A549 (cell line): ENCODE measurements at regions not wholly inside any gene's neighbourhood (a gene's known extent, or its start where the extent isn't known, plus 50 kb on each side); places are given as distances from the start of the nearest gene placed in this dataset.

Experiments used
- ATAC-seq, 2 experiments: fragments of 200-7000 bp in 1 of 2; fragments of >200 bp in 1 of 2; cut with Nextera tagmentation in 1 of 2; cut with Tn5 transposase in 1 of 2; 3 replicates each; pipeline versions ENCODE4 v1.8.0 to v1.9.1; 2018 to 2020; ENCODE audit warnings: mild to moderate bottlenecking in 1 of 2, moderate library complexity in 1 of 2
- CTCF ChIA-PET: fragments of 300-600 bp; sonication (Branson Sonifier 250); formaldehyde crosslinking; extraction: SDS; loops from one replicate; lab custom pipeline; 2021; ENCODE audit warnings: antibody characterized with exemption, inconsistent platforms; lab: Yijun Ruan, JAX
- POLR2A ChIA-PET: fragments of 350-600 bp; formaldehyde crosslinking; extraction: SDS; loops from one replicate; lab custom pipeline; 2021; ENCODE audit warnings: antibody characterized with exemption, inconsistent platforms; lab: Yijun Ruan, JAX
- DNase-seq, 2 experiments: peaks; one replicate each; pipeline versions ENCODE4 v3.0.0 to v3.0.0-alpha.2; 2011 to 2016; ENCODE audit warnings: low read depth in 1 of 2, low spot score in 1 of 2
- FAIRE-seq: peaks from 2 replicates; lab custom pipeline; 2011; peaks lifted over from hg19 to GRCh38; lab: Jason Lieb, UNC
- H3K27ac ChIP-seq, 2 experiments: fragments of >200 bp; sonication (Bioruptor Twin); formaldehyde crosslinking; 3 replicates each; pipeline ENCODE4 v1.5.1; 2016 to 2017
- H3K4me1 ChIP-seq: fragments of >200 bp; sonication (Bioruptor Twin); formaldehyde crosslinking; 3 replicates; pipeline ENCODE4 v1.6.1; 2016
- H3K4me2 ChIP-seq: fragments of >200 bp; sonication (Bioruptor Twin); formaldehyde crosslinking; 3 replicates; pipeline ENCODE4 v1.6.1; 2016
- H3K4me3 ChIP-seq: fragments of >200 bp; sonication (Bioruptor Twin); formaldehyde crosslinking; 3 replicates; pipeline ENCODE4 v1.5.1; 2016
- H3K9me3 ChIP-seq: fragments of >200 bp; sonication (Bioruptor Twin); formaldehyde crosslinking; 3 replicates; pipeline ENCODE4 v1.6.1; 2016
- ATOH8 ChIP-seq: fragments of 250-450 bp; sonication (Bioruptor Pico); IDR thresholded peaks from 2 replicates; pipeline ENCODE4 v1.5.0; 2020; ENCODE audit warnings: low read depth, mild to moderate bottlenecking, moderate library complexity
- CBX2 ChIP-seq: fragments of 200-600 bp; sonication (generic); IDR thresholded peaks from 2 replicates; pipeline ENCODE4 v1.6.1; 2016; ENCODE audit warnings: low read depth, mild to moderate bottlenecking, borderline replicate concordance
- CBX8 ChIP-seq: fragments of 200-600 bp; sonication (generic); IDR thresholded peaks from 2 replicates; pipeline ENCODE4 v1.6.1; 2016
- CEBPB ChIP-seq, 2 experiments: fragments of >200 bp in 1 of 2; sonication (Bioruptor Twin) in 1 of 2; formaldehyde crosslinking in 1 of 2; IDR thresholded peaks; 2 replicates each; pipeline ENCODE4 v1.6.1; 2012 to 2016
- CHD4 ChIP-seq: fragments of 200-600 bp; sonication (generic); IDR thresholded peaks from 2 replicates; pipeline ENCODE4 v1.6.1; 2016; ENCODE audit warnings: antibody characterized with exemption, mild to moderate bottlenecking, borderline replicate concordance
- CTCF ChIP-seq: fragments of >200 bp; sonication (Bioruptor Twin); formaldehyde crosslinking; IDR thresholded peaks from 3 replicates; pipeline ENCODE4 v1.5.1; 2016
- EHMT2 ChIP-seq: fragments of 200-600 bp; sonication (generic); IDR thresholded peaks from 2 replicates; pipeline ENCODE4 v1.6.1; 2016; ENCODE audit warnings: antibody characterized with exemption, low read depth, mild to moderate bottlenecking, moderate library complexity
- FOSB ChIP-seq: fragments of 250-450 bp; sonication (Bioruptor Pico); IDR thresholded peaks from 2 replicates; pipeline ENCODE4 v1.5.0; 2020; ENCODE audit warnings: mild to moderate bottlenecking, moderate library complexity
- FOXS1 ChIP-seq: fragments of 250-450 bp; sonication (Bioruptor Pico); IDR thresholded peaks from 2 replicates; pipeline ENCODE4 v1.5.0; 2020; ENCODE audit warnings: mild to moderate bottlenecking, moderate library complexity
- GATA3 ChIP-seq: IDR thresholded peaks from 2 replicates; pipeline ENCODE4 v1.6.1; 2012; ENCODE audit warnings: borderline replicate concordance
- HDAC2 ChIP-seq: fragments of 200-600 bp; sonication (generic); IDR thresholded peaks from 2 replicates; pipeline ENCODE4 v1.6.1; 2016
- HES2 ChIP-seq: fragments of >200 bp; sonication (Bioruptor Twin); formaldehyde crosslinking; IDR thresholded peaks from 2 replicates; pipeline ENCODE4 v1.6.1; 2016
- HOXA7 ChIP-seq: fragments of 250-450 bp; sonication (Bioruptor Pico); IDR thresholded peaks from 2 replicates; pipeline ENCODE4 v1.5.0; 2020; ENCODE audit warnings: mild to moderate bottlenecking, moderate library complexity
- HOXB5 ChIP-seq: fragments of 250-450 bp; sonication (Bioruptor Pico); IDR thresholded peaks from 2 replicates; pipeline ENCODE4 v1.5.0; 2020; ENCODE audit warnings: mild to moderate bottlenecking, moderate library complexity
- JUN ChIP-seq, 2 experiments: fragments of >200 bp; sonication (Bioruptor Twin); formaldehyde crosslinking; IDR thresholded peaks; 2 replicates in 1 of 2; 3 replicates in 1 of 2; pipeline ENCODE4 v1.6.1; 2016 to 2017
- KDM1A ChIP-seq: fragments of 200-600 bp; sonication (generic); IDR thresholded peaks from 2 replicates; pipeline ENCODE4 v1.6.1; 2016; ENCODE audit warnings: low read depth, mild to moderate bottlenecking
- NFE2L2 ChIP-seq: fragments of 150-350 bp; conservative IDR thresholded peaks from 2 replicates; pipeline ENCODE4 v1.6.1; 2014; ENCODE audit warnings: low read length
- NPAS2 ChIP-seq: fragments of 250-450 bp; sonication (Bioruptor Pico); IDR thresholded peaks from 2 replicates; pipeline ENCODE4 v1.8.0; 2022; ENCODE audit warnings: mild to moderate bottlenecking, moderate library complexity, borderline replicate concordance
- PHF8 ChIP-seq: fragments of 200-600 bp; sonication (generic); IDR thresholded peaks from 2 replicates; pipeline ENCODE4 v1.6.1; 2016; ENCODE audit warnings: low read depth, mild to moderate bottlenecking, antibody characterized with exemption, moderate library complexity, borderline replicate concordance
- POLR2A ChIP-seq: IDR thresholded peaks from 2 replicates; pipeline ENCODE4 v1.6.1; 2012; ENCODE audit warnings: mild to moderate bottlenecking, low read length
- RARB ChIP-seq: fragments of 250-450 bp; sonication (Bioruptor Pico); IDR thresholded peaks from 2 replicates; pipeline ENCODE4 v1.8.0; 2021; ENCODE audit warnings: mild to moderate bottlenecking, moderate library complexity
- RCOR1 ChIP-seq: fragments of 150-350 bp; IDR thresholded peaks from 2 replicates; pipeline ENCODE4 v1.6.1; 2014; ENCODE audit warnings: antibody characterized with exemption, low read length, low read depth
- RFX5 ChIP-seq: fragments of 450-650 bp; IDR thresholded peaks from 2 replicates; pipeline ENCODE4 v1.7.1; 2014; ENCODE audit warnings: antibody characterized with exemption, mild to moderate bottlenecking, moderate library complexity
- RNF2 ChIP-seq: fragments of 200-600 bp; sonication (generic); IDR thresholded peaks from 2 replicates; pipeline ENCODE4 v1.6.1; 2016; ENCODE audit warnings: low read depth, mild to moderate bottlenecking, antibody characterized with exemption, moderate library complexity, borderline replicate concordance
- SREBF2 ChIP-seq: fragments of 450-650 bp; IDR thresholded peaks from 2 replicates; pipeline ENCODE4 v1.6.1; 2014; ENCODE audit warnings: mild to moderate bottlenecking, moderate library complexity
- TFCP2L1 ChIP-seq: fragments of 250-450 bp; sonication (Bioruptor Pico); IDR thresholded peaks from 2 replicates; pipeline ENCODE4 v1.5.0; 2021; ENCODE audit warnings: mild to moderate bottlenecking
- ZC3H11A ChIP-seq: fragments of 450-650 bp; IDR thresholded peaks from 2 replicates; pipeline ENCODE4 v1.6.1; 2014; ENCODE audit warnings: antibody characterized with exemption, mild to moderate bottlenecking
- WGBS: methylation state at CpG from one replicate; pipeline ENCODE4 v1.1.6; 2017; ENCODE audit errors: missing lambda C conversion rate; 5-methylcytosine and 5-hydroxymethylcytosine counted together

- DNase-seq: no peak
- Histone ChIP-seq H3K4me3 (no peak overlapping the region), H3K4me1 (no peaks in the 10 kb centered on the region), H3K9me3 (no peaks in the 10 kb centered on the region), H3K4me2 (no peak overlapping the region), H3K27ac (no peak overlapping the region)
- ChIA-PET CTCF (no interaction called here), POLR2A (interaction anchor here (0.6 kb wide), 1 partner anchor 501 kb away, joined by 3 read pairs; no protein-coding TSS in a partner anchor)
- TF ChIP-seq FOSB (CRISPR knock-in tag) (no peak), RFX5 (no peak), KDM1A (no peak), RNF2 (no peak), RARB (CRISPR knock-in tag) (no peak)
- no peak for ATAC-seq
- 36% methylated on average over 7 of the region's 10 CpGs for WGBS
- no peak for FAIRE-seq
Observed at GRCh38 chr18:78927156-78927555, 52.5 kb upstream of the SALL3 start.

- Histone ChIP-seq H3K4me2 (no peak overlapping the region), H3K4me1 (no peaks in the 10 kb centered on the region), H3K27ac (no peak overlapping the region), H3K9me3 (no peaks in the 10 kb centered on the region), H3K4me3 (no peak overlapping the region)
- WGBS: 23% methylated on average over 11 of the region's 11 CpGs
- POLR2A ChIA-PET: no interaction called here
- no peak for TF ChIP-seq EHMT2
- no peak for TF ChIP-seq HOXB5
- no peak for TF ChIP-seq TFCP2L1 (CRISPR knock-in tag)
- TF ChIP-seq NFE2L2: no peak
- TF ChIP-seq CTCF: no peak
- TF ChIP-seq GATA3: no peak
- no peak for TF ChIP-seq ATOH8 (CRISPR knock-in tag)
- TF ChIP-seq HDAC2: no peak
- no peak for TF ChIP-seq RNF2
- TF ChIP-seq CBX2: no peak
- TF ChIP-seq JUN (IDR thresholded peaks at IDR 0.05): no peak
- no peak for TF ChIP-seq CEBPB (IDR thresholded peaks at IDR 0.05)
- TF ChIP-seq ZC3H11A: no peak
- TF ChIP-seq PHF8: no peak
- no peak for TF ChIP-seq POLR2A
- no peak for TF ChIP-seq SREBF2
- no peak for TF ChIP-seq NPAS2 (CRISPR knock-in tag)
- no peak for TF ChIP-seq CBX8
- no peak for ATAC-seq
- FAIRE-seq: no peak
- CTCF ChIA-PET: no interaction called here
- no peak for DNase-seq
Observed at GRCh38 chr18:78927616-78928015, 52.0 kb upstream of the SALL3 start.

- H3K27ac ChIP-seq: no peak overlapping the region
- H3K4me1 ChIP-seq: no peaks in the 10 kb centered on the region
- DNase-seq (no peak), FAIRE-seq (no peak), ATAC-seq (no peak)
- H3K4me3 ChIP-seq: no peak overlapping the region
- 42% methylated on average over 16 of the region's 16 CpGs for WGBS
- POLR2A ChIA-PET: no interaction called here
- no peak overlapping the region for H3K4me2 ChIP-seq
- no peaks in the 10 kb centered on the region for H3K9me3 ChIP-seq
- TF ChIP-seq RFX5 (no peak), HES2 (no peak), CHD4 (no peak), EHMT2 (no peak), GATA3 (no peak), HOXA7 (no peak), CTCF (no peak), RCOR1 (no peak), KDM1A (no peak), POLR2A (no peak), FOXS1 (CRISPR knock-in tag) (no peak)
- CTCF ChIA-PET: no interaction called here
Observed at GRCh38 chr18:78928076-78928475, 51.5 kb upstream of the SALL3 start.
